HL-60 (cell line): ENCODE measurements at regions not wholly inside any gene's neighbourhood (a gene's known extent, or its start where the extent isn't known, plus 50 kb on each side); places are given as distances from the start of the nearest gene placed in this dataset.

ENCODE experiments used
- GABPA ChIP-seq: IDR thresholded peaks from 2 replicates; pipeline ENCODE4 v1.6.1; 2012; ENCODE audit warnings: low read depth
- POLR2AphosphoS5 ChIP-seq: IDR thresholded peaks from 2 replicates; pipeline ENCODE4 v1.6.1; 2012; ENCODE audit warnings: low read depth
- REST ChIP-seq: IDR thresholded peaks from 2 replicates; pipeline ENCODE4 v1.6.1; 2012; ENCODE audit warnings: low read depth; ENCODE audit not compliant: insufficient replicate concordance
- SPI1 ChIP-seq: IDR thresholded peaks from 2 replicates; pipeline ENCODE4 v1.6.1; 2012; ENCODE audit warnings: low read depth, mild to moderate bottlenecking, borderline replicate concordance
- TF ChIP-seq, protein P1 (sequence below): IDR thresholded peaks from one replicate; pipeline ENCODE4 v1.5.1; 2011; ENCODE audit warnings: low read length, control low read depth, inconsistent platforms; ENCODE audit not compliant: insufficient read depth

DNA sequence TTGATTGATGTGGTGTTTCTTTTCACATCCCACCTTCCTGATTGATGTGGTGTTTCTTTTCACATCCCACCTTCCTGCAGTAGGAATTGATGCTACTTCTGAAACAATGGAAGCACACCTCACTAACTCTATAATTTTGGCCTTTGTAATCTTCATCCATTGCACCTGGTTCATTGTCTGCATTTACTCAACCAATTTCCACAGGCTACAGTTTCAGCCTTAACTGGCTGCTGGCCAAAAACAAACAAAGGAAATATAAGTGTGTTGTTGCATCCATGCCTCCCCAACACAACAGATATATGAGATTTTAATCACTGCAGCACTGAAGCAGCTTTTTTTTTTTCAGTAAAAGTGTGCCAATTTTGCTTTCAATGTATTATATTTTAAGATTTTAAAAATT is 867.6 kb upstream of the PCDH7 start:
- no peak for TF ChIP-seq REST
- TF ChIP-seq, protein P1, sequence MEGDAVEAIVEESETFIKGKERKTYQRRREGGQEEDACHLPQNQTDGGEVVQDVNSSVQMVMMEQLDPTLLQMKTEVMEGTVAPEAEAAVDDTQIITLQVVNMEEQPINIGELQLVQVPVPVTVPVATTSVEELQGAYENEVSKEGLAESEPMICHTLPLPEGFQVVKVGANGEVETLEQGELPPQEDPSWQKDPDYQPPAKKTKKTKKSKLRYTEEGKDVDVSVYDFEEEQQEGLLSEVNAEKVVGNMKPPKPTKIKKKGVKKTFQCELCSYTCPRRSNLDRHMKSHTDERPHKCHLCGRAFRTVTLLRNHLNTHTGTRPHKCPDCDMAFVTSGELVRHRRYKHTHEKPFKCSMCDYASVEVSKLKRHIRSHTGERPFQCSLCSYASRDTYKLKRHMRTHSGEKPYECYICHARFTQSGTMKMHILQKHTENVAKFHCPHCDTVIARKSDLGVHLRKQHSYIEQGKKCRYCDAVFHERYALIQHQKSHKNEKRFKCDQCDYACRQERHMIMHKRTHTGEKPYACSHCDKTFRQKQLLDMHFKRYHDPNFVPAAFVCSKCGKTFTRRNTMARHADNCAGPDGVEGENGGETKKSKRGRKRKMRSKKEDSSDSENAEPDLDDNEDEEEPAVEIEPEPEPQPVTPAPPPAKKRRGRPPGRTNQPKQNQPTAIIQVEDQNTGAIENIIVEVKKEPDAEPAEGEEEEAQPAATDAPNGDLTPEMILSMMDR: no peak
- TF ChIP-seq GABPA: no peak
- TF ChIP-seq POLR2AphosphoS5: no peak
- TF ChIP-seq SPI1: no peak
